Subcutaneous abdominal adipose tissue (tissue), 5 donors: ENCODE measurements at regions not wholly inside any gene's neighbourhood (a gene's known extent, or its start where the extent isn't known, plus 50 kb on each side); places are given as distances from the start of the nearest gene placed in this dataset.

Source experiments
- H3K27ac ChIP-seq: one replicate; pipeline ENCODE4 v1.7.0; 2013; ENCODE audit warnings: low read depth, mild to moderate bottlenecking, inconsistent platforms, low read length, moderate library complexity
- H3K27me3 ChIP-seq, 5 donors: one replicate each; pipeline ENCODE4 v1.7.0; 2013; ENCODE audit warnings: low read length in 5 of 5, inconsistent platforms in 1 of 5; ENCODE audit not compliant: control insufficient read depth in 5 of 5, insufficient read depth in 4 of 5
- H3K36me3 ChIP-seq, 5 donors: one replicate each; pipeline ENCODE4 v1.7.0; 2013; ENCODE audit warnings: low read length in 5 of 5; ENCODE audit not compliant: control insufficient read depth in 5 of 5, insufficient read depth in 5 of 5
- H3K4me1 ChIP-seq, 5 donors: one replicate each; pipeline ENCODE4 v1.7.0; 2013; ENCODE audit warnings: low read length in 5 of 5, mild to moderate bottlenecking in 3 of 5, moderate library complexity in 1 of 5; ENCODE audit not compliant: control insufficient read depth in 5 of 5, insufficient read depth in 5 of 5
- H3K4me3 ChIP-seq, 5 donors: one replicate each; pipeline ENCODE4 v1.7.0; 2013; ENCODE audit warnings: low read length in 5 of 5, low read depth in 1 of 5
- H3K9ac ChIP-seq, 5 donors: one replicate each; pipeline ENCODE4 v1.7.0; 2013; ENCODE audit warnings: low read length in 5 of 5, mild to moderate bottlenecking in 4 of 5, moderate library complexity in 3 of 5
- H3K9me3 ChIP-seq, 5 donors: one replicate each; pipeline ENCODE4 v1.7.0; 2013; ENCODE audit warnings: low read length in 5 of 5; ENCODE audit not compliant: control insufficient read depth in 5 of 5
- donor health status: healthy.
- donor health status: healthy.
- donor health status: healthy.
- donor health status: healthy.
- donor health status: healthy.

- no peaks in the 10 kb centered on the region for H3K36me3 ChIP-seq
- no peak overlapping the region for H3K4me3 ChIP-seq
- no peak overlapping the region for H3K9ac ChIP-seq
- peaks cover 0 to 3% (median 0%) of the 10 kb centered on the region in 5 donors for H3K27me3 ChIP-seq
- H3K4me1 ChIP-seq = peaks cover 7 to 69% (median 59%) of the 10 kb centered on the region in 5 donors
- H3K9me3 ChIP-seq = no peaks in the 10 kb centered on the region
- H3K27ac ChIP-seq = peak overlapping the region; percentile 6
Measured at GRCh38 chr5:124654418-124654817, 92.0 kb downstream of the ZNF608 start.

DNA sequence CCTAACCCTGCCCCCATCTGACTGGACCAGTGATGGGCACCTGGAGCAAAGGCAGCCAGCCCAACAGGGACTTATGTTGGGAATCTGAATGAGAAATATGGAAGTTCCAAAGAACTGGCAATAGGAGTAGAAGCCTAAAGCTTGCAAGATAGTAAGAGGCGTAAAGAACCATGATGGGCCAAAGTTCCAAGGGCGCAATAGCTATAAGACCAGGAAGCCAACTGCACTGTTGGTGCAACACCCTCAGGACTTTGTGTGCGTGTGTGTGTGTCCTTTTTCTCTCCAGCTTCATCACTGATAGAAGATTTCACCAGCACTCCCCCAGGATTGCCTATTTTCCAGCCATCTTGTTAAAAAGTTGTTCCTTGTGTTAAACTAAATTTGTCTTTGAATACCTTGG is 92.8 kb downstream of the ZNF608 start:
- Histone ChIP-seq H3K36me3 (no peaks in the 10 kb centered on the region), H3K9ac (no peak overlapping the region), H3K9me3 (no peaks in the 10 kb centered on the region), H3K4me3 (no peak overlapping the region), H3K27me3 (peaks cover 0 to 3% (median 0%) of the 10 kb centered on the region in 5 donors), H3K27ac (no peak overlapping the region), H3K4me1 (peaks cover 5 to 71% (median 62%) of the 10 kb centered on the region in 5 donors)

DNA sequence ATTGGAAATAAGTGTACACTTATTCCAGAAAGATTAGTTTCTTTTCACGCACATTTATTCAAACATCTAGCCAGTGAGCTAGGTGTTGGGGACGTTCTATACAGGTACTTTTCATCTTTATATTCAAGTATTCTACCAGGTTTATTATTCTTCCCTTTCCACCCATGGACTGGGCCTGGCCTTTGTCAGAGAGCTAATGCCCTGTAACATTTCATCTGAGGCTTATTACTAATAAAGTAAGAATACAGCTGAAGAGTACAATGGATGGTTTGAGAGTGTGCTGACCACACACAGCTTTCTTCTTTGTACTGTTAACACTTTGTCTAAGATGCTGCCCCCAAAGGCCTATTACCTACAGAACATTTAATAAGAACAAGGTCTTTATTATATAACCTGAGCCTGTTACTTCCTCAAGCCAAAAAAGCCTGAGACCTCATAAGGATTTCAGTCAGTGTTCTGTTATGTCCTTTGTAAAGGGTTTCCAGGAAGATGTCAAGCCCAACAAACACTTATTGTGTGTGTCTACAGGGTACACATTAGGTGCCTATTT is 93.5 kb downstream of the ZNF608 start:
- H3K4me1 ChIP-seq = peaks cover 5 to 77% (median 67%) of the 10 kb centered on the region in 5 donors
- H3K27ac ChIP-seq = peak overlapping the region; percentile 53
- H3K36me3 ChIP-seq = peaks cover 0 to 5% (median 2%) of the 10 kb centered on the region in 5 donors
- no peaks in the 10 kb centered on the region for H3K9me3 ChIP-seq
- peaks cover 0 to 3% (median 0%) of the 10 kb centered on the region in 5 donors for H3K27me3 ChIP-seq
- H3K9ac ChIP-seq = no peak overlapping the region
- H3K4me3 ChIP-seq = no peak overlapping the region

DNA sequence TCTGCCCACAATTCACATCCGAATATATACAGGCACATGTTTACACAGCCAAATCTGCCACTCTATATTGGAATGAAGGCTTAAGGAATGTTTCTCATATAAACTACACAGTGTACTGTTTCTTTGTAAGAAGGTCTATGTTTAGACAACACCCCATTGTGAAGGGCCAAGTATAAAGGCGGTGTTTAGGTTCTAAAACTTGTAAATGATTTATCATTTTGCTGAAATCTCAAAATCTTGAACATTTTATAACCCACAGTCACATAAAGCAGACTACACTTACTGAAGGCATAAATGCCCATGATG is 94.0 kb downstream of the ZNF608 start:
- Histone ChIP-seq H3K9me3 (no peaks in the 10 kb centered on the region), H3K4me1 (peaks cover 5 to 78% (median 67%) of the 10 kb centered on the region in 5 donors), H3K4me3 (peak overlapping the region in 3 of 5 donors; percentile 67 to 72 (median 72)), H3K9ac (peak overlapping the region in 1 of 5 donors; percentile 7), H3K36me3 (peaks cover 0 to 8% (median 3%) of the 10 kb centered on the region in 5 donors), H3K27ac (peak overlapping the region; percentile 53), H3K27me3 (peaks cover 0 to 3% (median 0%) of the 10 kb centered on the region in 5 donors)

GRCh38 chr5:124651663-124652513 is 94.6 kb downstream of the ZNF608 start:
- peak overlapping the region; percentile 53 for H3K27ac ChIP-seq
- peaks cover 0 to 3% (median 0%) of the 10 kb centered on the region in 5 donors for H3K27me3 ChIP-seq
- peak overlapping the region in 4 of 5 donors; percentile 40 to 68 (median 52) for H3K9ac ChIP-seq
- H3K9me3 ChIP-seq = no peaks in the 10 kb centered on the region
- peak overlapping the region; percentile 44 to 73 (median 72) for H3K4me3 ChIP-seq
- peaks cover 0 to 14% (median 9%) of the 10 kb centered on the region in 5 donors for H3K36me3 ChIP-seq
- peaks cover 5 to 83% (median 67%) of the 10 kb centered on the region in 5 donors for H3K4me1 ChIP-seq

DNA sequence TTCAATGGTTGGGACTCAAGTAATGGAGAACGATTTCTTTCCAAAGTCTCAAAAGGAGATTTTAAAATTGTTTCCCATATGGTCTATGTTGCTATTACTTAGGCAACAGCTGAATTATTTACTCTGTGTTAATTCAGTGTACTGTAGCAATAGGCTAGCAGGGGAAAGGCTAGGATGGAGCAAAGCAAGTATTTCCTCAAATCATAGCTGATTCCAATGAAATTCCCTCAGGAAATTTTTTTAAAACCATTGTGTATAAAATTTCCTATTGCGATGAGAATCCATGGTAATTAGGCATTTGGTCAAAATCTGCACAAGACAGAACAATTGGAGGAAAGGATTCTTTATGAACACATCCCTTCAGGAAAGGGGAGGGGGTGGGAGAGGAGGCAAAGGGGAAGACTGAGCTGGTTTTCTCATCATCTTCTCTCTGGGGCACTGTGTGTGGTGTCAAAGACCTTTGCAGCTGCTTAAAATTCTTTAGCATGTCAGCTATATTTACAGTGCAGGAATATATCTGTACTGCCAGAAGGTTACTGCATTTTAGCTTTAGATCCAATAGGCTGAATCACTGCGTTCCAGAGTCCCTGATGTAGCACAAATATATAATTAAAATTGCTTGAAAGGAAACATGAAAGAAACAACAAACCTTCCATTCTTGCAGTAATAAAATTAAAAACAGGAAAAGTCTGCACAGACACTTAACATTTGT is 95.3 kb downstream of the ZNF608 start:
- H3K4me1 ChIP-seq = peaks cover 5 to 75% (median 62%) of the 10 kb centered on the region in 5 donors
- peak overlapping the region in 3 of 5 donors; percentile 12 to 44 (median 31) for H3K9ac ChIP-seq
- peaks cover 0 to 3% (median 0%) of the 10 kb centered on the region in 5 donors for H3K27me3 ChIP-seq
- peak overlapping the region; percentile 48 to 73 (median 72) for H3K4me3 ChIP-seq
- H3K27ac ChIP-seq = peak overlapping the region; percentile 53
- peaks cover 0 to 17% (median 13%) of the 10 kb centered on the region in 5 donors for H3K36me3 ChIP-seq
- H3K9me3 ChIP-seq = no peaks in the 10 kb centered on the region

DNA sequence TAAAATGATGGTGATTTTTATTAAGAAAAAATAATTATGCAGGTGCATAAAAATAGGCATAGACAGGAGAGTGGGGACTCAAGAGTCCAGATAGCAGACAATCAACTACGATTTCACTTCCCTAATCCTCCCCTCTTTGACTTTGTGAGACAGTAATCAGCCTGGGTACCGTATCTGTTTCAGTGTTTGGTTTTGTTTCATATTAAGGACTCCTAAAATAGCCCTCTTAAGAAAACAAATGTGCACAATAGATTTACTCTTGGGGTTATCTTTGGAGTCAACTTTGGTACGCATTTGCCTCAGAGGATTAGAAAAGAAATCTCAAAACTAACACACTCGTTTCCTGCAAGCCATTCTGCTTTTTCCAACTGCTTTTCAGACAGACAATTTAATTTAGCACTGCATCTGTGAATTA is 96.3 kb downstream of the ZNF608 start:
- Histone ChIP-seq H3K27ac (peak overlapping the region; percentile 53), H3K9ac (peak overlapping the region in 3 of 5 donors; percentile 2 to 44 (median 31))

GRCh38 chr5:124649491-124650146 is 96.8 kb downstream of the ZNF608 start:
- H3K9ac ChIP-seq = peak overlapping the region in 2 of 5 donors; percentile 31 to 44
- peaks cover 5 to 60% (median 48%) of the 10 kb centered on the region in 5 donors for H3K4me1 ChIP-seq
- H3K27me3 ChIP-seq = peaks cover 0 to 3% (median 0%) of the 10 kb centered on the region in 5 donors

More for the DNA sequence above, 96.3 kb downstream of the ZNF608 start:
- Histone ChIP-seq H3K9me3 (no peaks in the 10 kb centered on the region), H3K4me1 (peaks cover 5 to 65% (median 54%) of the 10 kb centered on the region in 5 donors), H3K36me3 (peaks cover 0 to 17% (median 13%) of the 10 kb centered on the region in 5 donors), H3K27me3 (peaks cover 0 to 3% (median 0%) of the 10 kb centered on the region in 5 donors), H3K4me3 (peak overlapping the region; percentile 7 to 58 (median 40))

DNA sequence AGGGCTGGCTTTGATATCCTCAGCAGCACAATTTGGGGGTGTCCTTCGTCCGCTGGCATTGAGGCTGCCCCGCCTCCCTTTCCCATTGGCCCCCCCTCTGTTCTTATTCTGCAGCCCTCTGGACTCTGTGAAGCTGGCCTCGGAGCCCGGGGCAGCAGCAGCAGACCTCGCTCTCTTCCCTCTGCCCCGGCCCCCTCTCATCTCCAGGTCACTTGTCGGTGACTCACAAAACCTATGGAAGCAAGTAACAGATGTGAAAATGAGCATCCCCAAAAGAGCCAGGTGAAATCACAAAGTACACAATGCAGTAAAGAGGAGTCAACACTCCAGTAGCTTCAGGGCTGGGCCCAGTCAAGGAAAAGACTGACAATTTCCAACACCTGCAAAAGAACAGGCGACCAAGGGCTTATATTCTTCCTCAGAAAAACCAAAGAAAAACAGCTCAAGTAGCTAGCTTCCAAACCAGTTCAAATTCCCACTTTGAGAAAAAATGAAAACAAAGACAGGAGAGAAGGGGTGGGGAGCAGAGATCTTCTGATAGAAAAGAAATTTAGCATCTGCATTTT is 97.5 kb downstream of the ZNF608 start:
- Histone ChIP-seq H3K9ac (no peak overlapping the region), H3K27ac (peak overlapping the region; percentile 53)

More at GRCh38 chr5:124649491-124650146, 96.8 kb downstream of the ZNF608 start:
- Histone ChIP-seq H3K9me3 (no peaks in the 10 kb centered on the region), H3K27ac (peak overlapping the region; percentile 53), H3K36me3 (peaks cover 0 to 17% (median 13%) of the 10 kb centered on the region in 5 donors), H3K4me3 (peak overlapping the region; percentile 7 to 58 (median 40))

More for the DNA sequence above, 97.5 kb downstream of the ZNF608 start:
- no peaks in the 10 kb centered on the region for H3K9me3 ChIP-seq
- H3K36me3 ChIP-seq = peaks cover 0 to 20% (median 15%) of the 10 kb centered on the region in 5 donors
- peak overlapping the region in 1 of 5 donors; percentile 15 for H3K4me3 ChIP-seq
- H3K4me1 ChIP-seq = peaks cover 5 to 54% (median 43%) of the 10 kb centered on the region in 5 donors
- H3K27me3 ChIP-seq = no peaks in the 10 kb centered on the region
